Activated CD4-positive, alpha-beta T cell treated with anti-CD3 and anti-CD28 coated beads for 36 hours (primary cell): ENCODE measurements at regions not wholly inside any gene's neighbourhood (a gene's known extent, or its start where the extent isn't known, plus 50 kb on each side); places are given as distances from the start of the nearest gene placed in this dataset.

Source experiments
- ATAC-seq: fragments of 200-7000 bp; cut with Tn5 transposase; one replicate; pipeline ENCODE4 v1.10.0; 2021; ENCODE audit warnings: mild to moderate bottlenecking, moderate library complexity
- CTCF ChIA-PET: fragments of 350-600 bp; sonication (Branson Sonifier 250); formaldehyde crosslinking; loops from one replicate; lab custom pipeline; 2021; ENCODE audit warnings: antibody characterized with exemption; lab: Charles Lee
- POLR2A ChIA-PET: fragments of 350-600 bp; sonication (Branson Sonifier 250); formaldehyde crosslinking; loops from one replicate; lab custom pipeline; 2021; ENCODE audit warnings: antibody characterized with exemption, inconsistent platforms; lab: Charles Lee
- DNase-seq: peaks from one replicate; pipeline ENCODE4 v3.0.0-alpha.2; 2020
- H3K27ac Mint-ChIP-seq: one replicate; pipeline ENCODE4 v1.8.0; 2021; ENCODE audit warnings: mixed read lengths
- H3K27me3 Mint-ChIP-seq: one replicate; pipeline ENCODE4 v1.8.0; 2021; ENCODE audit warnings: mixed read lengths
- H3K36me3 Mint-ChIP-seq: one replicate; pipeline ENCODE4 v1.8.0; 2021; ENCODE audit warnings: low read depth, mixed read lengths
- H3K4me1 Mint-ChIP-seq: one replicate; pipeline ENCODE4 v1.8.0; 2021; ENCODE audit warnings: mixed read lengths
- H3K4me3 Mint-ChIP-seq: one replicate; pipeline ENCODE4 v1.8.0; 2021; ENCODE audit warnings: mild to moderate bottlenecking, moderate library complexity, mixed read lengths
- H3K9me3 Mint-ChIP-seq: one replicate; pipeline ENCODE4 v1.8.0; 2021; ENCODE audit warnings: low read depth, mixed read lengths
- intact Hi-C, 2 experiments: fragments of 100-400 bp; cut with DNase I in 1 of 2; cut with micrococcal nuclease in 1 of 2; formaldehyde crosslinking; loops; one replicate each; pipeline versions ENCODE4 v1.14.2 to v1.15.1; 2022 to 2024; cut with DNase I, micrococcal nuclease

DNA sequence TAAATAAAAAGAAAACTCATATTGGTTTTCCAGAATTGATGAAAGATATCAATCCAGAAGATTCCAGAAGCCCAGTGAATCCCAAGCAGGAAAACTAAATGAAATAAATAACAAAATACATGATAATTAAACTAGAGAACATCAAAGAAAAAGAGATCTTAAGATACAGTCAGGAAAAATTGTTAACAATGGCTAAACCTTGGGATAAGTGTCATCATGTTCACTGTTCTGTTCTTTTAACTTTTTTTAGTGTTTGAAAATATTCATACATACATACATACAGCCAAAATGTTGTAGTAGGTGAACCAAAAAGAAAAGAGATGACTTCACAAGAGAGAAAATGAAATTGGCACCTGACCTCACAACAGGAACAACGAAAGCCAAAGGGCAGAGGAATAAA, 72.2 kb upstream of the MYCN start:
- intact Hi-C loops = no loop called here
- no peaks in the 10 kb centered on the region for H3K9me3 Mint-ChIP-seq
- H3K4me1 Mint-ChIP-seq = no peaks in the 10 kb centered on the region
- H3K27me3 Mint-ChIP-seq = peaks cover 10% of the 10 kb centered on the region
- no peaks in the 10 kb centered on the region for H3K36me3 Mint-ChIP-seq
- no peak for ATAC-seq
- POLR2A ChIA-PET = no interaction called here
- CTCF ChIA-PET = no interaction called here
- no peak overlapping the region for H3K4me3 Mint-ChIP-seq
- no peak overlapping the region for H3K27ac Mint-ChIP-seq
- no peak for DNase-seq

DNA sequence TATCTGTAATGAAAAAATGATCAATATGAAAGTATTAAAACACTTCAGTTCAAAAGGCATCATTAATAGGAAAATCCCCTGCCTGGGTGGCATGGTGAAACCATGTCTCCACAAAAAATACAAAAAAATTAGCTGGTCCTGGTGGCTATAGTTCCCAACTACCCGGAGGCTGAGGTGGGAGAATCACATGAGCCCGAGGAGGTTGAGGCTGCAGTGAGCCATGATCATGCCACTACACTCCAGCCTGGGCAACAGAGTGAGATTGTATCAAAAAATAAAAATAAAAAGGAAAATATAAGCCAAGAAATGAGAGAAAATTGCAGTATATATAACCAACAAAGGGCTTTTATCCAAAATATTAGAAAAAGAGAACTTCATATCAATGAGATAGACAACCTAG, 71.6 kb upstream of the MYCN start:
- Mint-ChIP-seq H3K4me1 (no peaks in the 10 kb centered on the region), H3K9me3 (no peaks in the 10 kb centered on the region), H3K27me3 (peaks cover 10% of the 10 kb centered on the region), H3K27ac (no peak overlapping the region), H3K4me3 (no peak overlapping the region), H3K36me3 (no peaks in the 10 kb centered on the region)
- ChIA-PET CTCF (interaction anchor here (0.6 kb wide), 1 partner anchor 586 kb away, joined by 3 read pairs; no protein-coding TSS in a partner anchor), POLR2A (no interaction called here)
- intact Hi-C loops = no loop called here
- DNase-seq (no peak), ATAC-seq (no peak)

DNA sequence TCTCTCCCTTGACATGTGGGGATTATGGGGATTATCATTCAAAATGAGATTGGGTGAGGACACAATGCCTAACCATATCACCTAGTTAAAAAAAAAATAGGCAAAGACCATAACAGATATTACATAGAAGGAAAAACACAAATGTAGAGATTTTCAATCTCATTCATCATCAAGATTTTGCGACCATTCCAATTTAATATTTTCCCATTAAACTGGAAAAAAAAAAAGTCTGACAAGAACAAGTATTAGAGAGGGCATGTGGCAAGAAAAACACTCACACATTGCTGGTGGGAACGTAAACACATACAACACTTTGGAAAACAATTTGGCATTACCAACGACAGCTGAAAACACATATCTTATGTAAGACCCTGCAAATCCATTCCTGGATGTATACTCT, 71.0 kb upstream of the MYCN start:
- Mint-ChIP-seq H3K27me3 (peaks cover 10% of the 10 kb centered on the region), H3K4me3 (no peak overlapping the region), H3K9me3 (no peaks in the 10 kb centered on the region), H3K36me3 (no peaks in the 10 kb centered on the region), H3K27ac (no peak overlapping the region), H3K4me1 (no peaks in the 10 kb centered on the region)
- POLR2A ChIA-PET = no interaction called here
- CTCF ChIA-PET = no interaction called here
- intact Hi-C loops = no loop called here
- ATAC-seq = no peak
- no peak for DNase-seq

DNA sequence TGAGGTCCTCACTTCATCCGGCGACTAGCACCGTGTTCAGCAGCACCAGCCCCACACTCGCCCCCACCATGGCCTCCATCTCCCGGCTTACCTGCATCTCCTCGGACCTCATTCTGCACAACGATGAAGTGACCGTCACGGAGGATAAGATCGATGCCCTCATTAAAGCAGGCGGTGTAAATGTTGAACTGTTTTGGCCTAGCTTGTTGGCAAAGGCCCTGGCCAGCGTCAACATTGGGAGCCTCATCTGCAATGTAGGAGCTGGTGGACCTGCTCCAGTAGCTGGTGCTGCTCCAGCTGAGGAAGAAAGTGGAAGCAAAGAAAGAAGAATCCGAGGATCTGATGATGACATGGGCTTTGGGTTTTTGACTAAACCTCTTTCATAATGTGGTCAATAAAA, 70.5 kb upstream of the MYCN start:
- POLR2A ChIA-PET = no interaction called here

DNA sequence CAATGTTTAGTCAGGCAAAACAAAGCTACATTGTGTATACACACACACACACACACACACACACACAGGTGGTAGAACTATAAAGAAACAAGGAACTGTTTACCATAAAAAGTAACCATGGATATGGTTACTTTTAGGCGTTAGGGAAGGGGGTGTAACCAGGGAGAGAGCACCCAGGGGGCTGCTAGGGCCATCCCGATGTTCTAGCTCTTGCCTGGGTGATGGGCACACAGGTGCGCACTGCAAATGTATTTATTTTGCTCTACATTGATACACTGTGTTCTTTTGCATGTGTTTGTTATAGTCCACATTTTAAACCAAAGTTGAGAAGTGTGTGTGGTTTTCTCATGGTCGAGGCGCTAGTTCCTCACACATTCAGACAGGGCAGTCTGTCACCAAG, 69.8 kb upstream of the MYCN start:
- no peaks in the 10 kb centered on the region for H3K36me3 Mint-ChIP-seq
- peaks cover 8% of the 10 kb centered on the region for H3K27me3 Mint-ChIP-seq
- no peak for ATAC-seq
- CTCF ChIA-PET = interaction anchor here (0.7 to 1.1 kb wide), 2 partner anchors 15 to 48 kb away, joined by 3 to 4 read pairs; no protein-coding TSS in a partner anchor
- intact Hi-C loops = no loop called here
- no peaks in the 10 kb centered on the region for H3K9me3 Mint-ChIP-seq
- H3K4me3 Mint-ChIP-seq = no peak overlapping the region
- POLR2A ChIA-PET = no interaction called here
- H3K27ac Mint-ChIP-seq = no peak overlapping the region
- H3K4me1 Mint-ChIP-seq = no peaks in the 10 kb centered on the region
- no peak for DNase-seq

More for the DNA sequence above, 70.5 kb upstream of the MYCN start:
- Mint-ChIP-seq H3K27me3 (peaks cover 10% of the 10 kb centered on the region), H3K9me3 (no peaks in the 10 kb centered on the region), H3K36me3 (no peaks in the 10 kb centered on the region), H3K4me1 (no peaks in the 10 kb centered on the region), H3K4me3 (no peak overlapping the region), H3K27ac (no peak overlapping the region)
- intact Hi-C loops = no loop called here
- CTCF ChIA-PET = interaction anchor here (0.7 kb wide), 1 partner anchor 48 kb away, joined by 4 read pairs; no protein-coding TSS in a partner anchor
- DNase-seq (no peak), ATAC-seq (no peak)

DNA sequence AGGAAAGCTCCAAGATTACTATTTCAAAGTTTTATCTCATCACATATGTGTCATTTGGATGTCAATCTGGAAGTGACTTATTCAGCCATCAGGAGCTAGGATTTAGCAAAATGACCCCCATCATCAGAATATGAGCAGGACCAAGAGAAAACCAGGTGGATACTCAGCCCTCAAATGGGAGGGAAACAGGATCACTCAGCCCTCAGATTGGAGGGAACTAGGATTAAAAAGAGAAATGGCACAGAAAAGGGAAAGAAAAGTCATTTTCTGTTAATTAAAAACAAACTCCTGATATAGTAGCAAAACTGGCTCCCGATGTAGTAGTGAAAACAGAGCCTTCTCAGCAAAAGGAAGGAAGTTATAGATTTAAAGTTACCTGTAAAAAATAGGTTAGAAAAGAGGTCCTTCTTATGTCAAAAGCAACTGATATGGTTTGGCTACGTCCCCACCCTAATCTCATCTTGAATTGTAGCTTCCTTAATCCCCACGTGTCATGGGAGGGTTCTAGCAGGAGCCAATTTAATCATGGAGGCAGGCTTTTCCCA, 69.0 kb upstream of the MYCN start:
- H3K4me1 Mint-ChIP-seq = no peaks in the 10 kb centered on the region
- POLR2A ChIA-PET = no interaction called here
- no peak overlapping the region for H3K4me3 Mint-ChIP-seq
- H3K27me3 Mint-ChIP-seq = peaks cover 5% of the 10 kb centered on the region
- intact Hi-C loops = no loop called here
- H3K27ac Mint-ChIP-seq = no peak overlapping the region
- H3K36me3 Mint-ChIP-seq = no peaks in the 10 kb centered on the region
- CTCF ChIA-PET = interaction anchor here (1.1 kb wide), 1 partner anchor 16 kb away, joined by 3 read pairs; no protein-coding TSS in a partner anchor
- ATAC-seq = no peak
- no peaks in the 10 kb centered on the region for H3K9me3 Mint-ChIP-seq
- no peak for DNase-seq

DNA sequence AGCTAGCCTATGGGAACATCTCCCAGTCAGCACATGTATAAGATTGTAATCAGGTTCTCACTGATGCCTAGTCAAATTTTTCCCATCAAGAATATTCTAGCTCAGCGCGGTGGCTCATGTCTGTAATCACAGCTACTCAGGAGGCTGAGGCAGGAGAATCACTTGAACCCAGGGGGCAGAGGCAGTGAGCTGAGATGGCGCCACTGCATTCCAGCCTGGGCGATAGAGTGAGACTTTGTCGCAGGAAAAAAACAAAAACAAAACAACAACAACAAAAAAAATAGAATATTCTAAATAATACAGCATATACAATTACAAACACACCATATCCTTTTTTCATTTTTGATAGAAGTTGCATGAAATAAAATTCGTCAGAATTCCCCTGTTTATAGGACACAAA, 67.5 kb upstream of the MYCN start:
- ChIA-PET CTCF (no interaction called here), POLR2A (no interaction called here)
- intact Hi-C loops = no loop called here

DNA sequence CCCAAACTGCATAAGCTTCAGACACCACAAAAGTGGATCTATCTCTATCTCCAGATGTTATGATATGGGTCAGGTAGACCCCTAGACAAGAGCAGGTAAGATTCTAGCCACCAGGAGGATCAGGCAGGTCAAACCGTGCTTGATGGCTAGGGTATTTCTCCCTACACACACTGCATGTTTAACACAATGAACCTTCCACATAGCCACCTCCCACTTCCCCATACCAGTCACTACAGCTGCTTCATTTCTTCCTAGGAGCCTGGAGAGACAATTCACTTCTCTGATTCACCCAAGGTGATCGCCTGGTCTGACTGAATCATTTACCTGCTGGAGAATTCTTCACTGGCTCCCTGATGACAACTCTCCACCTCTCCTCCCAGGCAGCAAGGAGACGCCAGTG, 66.0 kb upstream of the MYCN start:
- CTCF ChIA-PET = no interaction called here
- H3K4me1 Mint-ChIP-seq = no peaks in the 10 kb centered on the region
- H3K4me3 Mint-ChIP-seq = no peak overlapping the region
- H3K27me3 Mint-ChIP-seq = peaks cover 5% of the 10 kb centered on the region
- no peaks in the 10 kb centered on the region for H3K36me3 Mint-ChIP-seq
- intact Hi-C loops = no loop called here
- DNase-seq = no peak
- ATAC-seq = no peak
- peaks cover 2% of the 10 kb centered on the region for H3K9me3 Mint-ChIP-seq
- POLR2A ChIA-PET = no interaction called here
- no peak overlapping the region for H3K27ac Mint-ChIP-seq

More for the DNA sequence above, 67.5 kb upstream of the MYCN start:
- Mint-ChIP-seq H3K4me3 (no peak overlapping the region), H3K27me3 (peaks cover 5% of the 10 kb centered on the region), H3K9me3 (peaks cover 2% of the 10 kb centered on the region), H3K4me1 (no peaks in the 10 kb centered on the region), H3K27ac (no peak overlapping the region), H3K36me3 (no peaks in the 10 kb centered on the region)
- ATAC-seq (no peak), DNase-seq (no peak)

DNA sequence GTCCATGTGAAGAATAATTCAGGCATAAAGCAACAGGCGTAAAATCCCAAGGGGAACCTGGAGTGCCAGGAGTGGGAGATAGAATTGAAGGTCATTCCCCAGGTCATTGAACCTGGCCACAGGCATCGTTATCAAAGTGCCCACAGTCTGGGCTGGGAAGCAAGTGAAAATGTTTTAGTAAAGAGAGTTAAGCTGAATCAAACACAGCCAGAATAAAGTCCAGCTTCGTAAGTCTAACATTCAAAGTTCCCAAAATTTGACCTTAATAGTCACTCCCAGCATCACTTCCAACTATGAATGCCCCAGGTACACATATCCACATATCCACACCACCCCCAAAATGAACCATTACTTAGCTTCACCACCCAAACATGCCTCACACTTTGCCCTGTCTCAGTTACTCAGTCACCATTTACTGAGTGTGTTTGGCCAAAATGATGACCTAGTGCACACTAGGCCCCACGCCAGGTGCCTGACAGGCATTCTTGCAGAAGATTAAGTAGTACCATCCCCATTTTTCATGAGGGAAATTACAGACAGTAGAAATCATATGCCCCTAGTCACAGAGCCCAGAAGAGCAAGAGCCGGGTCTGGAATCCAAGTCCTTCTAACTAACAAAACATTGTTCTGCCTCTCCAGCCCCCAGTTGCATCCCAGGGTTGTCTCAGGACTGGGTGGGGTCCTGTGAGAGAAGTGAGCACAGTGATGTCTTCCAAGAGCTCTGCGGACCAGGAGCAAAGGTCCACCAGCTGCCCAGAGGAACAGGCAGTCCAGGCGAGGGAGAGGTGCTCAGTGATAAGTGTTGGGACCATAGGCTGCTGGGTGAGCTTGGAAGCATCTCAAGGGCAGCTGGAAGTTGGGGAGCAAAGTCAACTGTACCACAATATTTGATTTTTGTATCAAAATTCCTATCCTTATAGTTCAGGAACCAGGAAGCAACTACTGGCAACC, 65.2 kb upstream of the MYCN start:
- Mint-ChIP-seq H3K27ac (no peak overlapping the region), H3K36me3 (no peaks in the 10 kb centered on the region), H3K27me3 (peaks cover 5% of the 10 kb centered on the region), H3K4me1 (no peaks in the 10 kb centered on the region), H3K4me3 (no peak overlapping the region), H3K9me3 (peaks cover 2% of the 10 kb centered on the region)
- intact Hi-C loops = no loop called here
- CTCF ChIA-PET = no interaction called here
- DNase-seq = no peak
- ATAC-seq = no peak
- POLR2A ChIA-PET = no interaction called here

DNA sequence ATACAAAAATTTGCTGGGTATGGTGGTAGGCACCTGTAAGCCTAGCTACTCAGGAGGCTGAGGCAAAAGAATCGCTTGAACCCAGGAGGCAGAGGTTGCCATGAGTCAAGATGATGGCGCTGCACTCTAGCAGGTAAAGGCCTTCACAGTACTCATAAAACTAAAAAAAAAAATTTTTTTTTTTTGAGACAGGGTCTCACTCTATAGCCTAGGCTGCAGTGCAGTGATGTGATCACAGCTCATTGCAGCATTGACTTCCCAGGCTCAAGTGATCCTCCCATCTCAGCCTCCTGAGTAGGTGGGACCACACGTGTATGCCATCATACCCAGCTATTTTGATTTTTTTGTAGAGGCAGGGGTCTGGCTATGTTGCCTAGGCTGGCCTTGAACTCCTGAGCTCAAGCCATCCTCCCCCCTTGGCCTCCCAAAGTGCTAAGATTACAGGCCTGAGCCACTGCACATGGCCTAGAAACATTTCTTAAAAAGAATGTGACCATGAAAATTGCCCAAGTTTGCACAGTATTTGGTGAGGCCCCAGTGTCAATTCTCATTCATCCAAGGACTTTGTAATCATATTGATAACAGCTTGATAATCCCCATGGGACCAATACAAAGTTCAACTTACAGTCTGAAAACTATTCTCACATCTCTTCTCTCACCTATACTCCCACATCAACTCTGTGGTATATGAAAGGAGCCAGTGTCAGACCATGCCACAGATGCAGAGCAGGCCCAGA, 64.2 kb upstream of the MYCN start:
- Mint-ChIP-seq H3K4me3 (no peak overlapping the region), H3K9me3 (peaks cover 2% of the 10 kb centered on the region), H3K27me3 (peaks cover 5% of the 10 kb centered on the region), H3K4me1 (no peaks in the 10 kb centered on the region), H3K27ac (no peak overlapping the region), H3K36me3 (no peaks in the 10 kb centered on the region)
- CTCF ChIA-PET = no interaction called here
- ATAC-seq = no peak
- DNase-seq = no peak
- intact Hi-C loops = no loop called here
- POLR2A ChIA-PET = no interaction called here

DNA sequence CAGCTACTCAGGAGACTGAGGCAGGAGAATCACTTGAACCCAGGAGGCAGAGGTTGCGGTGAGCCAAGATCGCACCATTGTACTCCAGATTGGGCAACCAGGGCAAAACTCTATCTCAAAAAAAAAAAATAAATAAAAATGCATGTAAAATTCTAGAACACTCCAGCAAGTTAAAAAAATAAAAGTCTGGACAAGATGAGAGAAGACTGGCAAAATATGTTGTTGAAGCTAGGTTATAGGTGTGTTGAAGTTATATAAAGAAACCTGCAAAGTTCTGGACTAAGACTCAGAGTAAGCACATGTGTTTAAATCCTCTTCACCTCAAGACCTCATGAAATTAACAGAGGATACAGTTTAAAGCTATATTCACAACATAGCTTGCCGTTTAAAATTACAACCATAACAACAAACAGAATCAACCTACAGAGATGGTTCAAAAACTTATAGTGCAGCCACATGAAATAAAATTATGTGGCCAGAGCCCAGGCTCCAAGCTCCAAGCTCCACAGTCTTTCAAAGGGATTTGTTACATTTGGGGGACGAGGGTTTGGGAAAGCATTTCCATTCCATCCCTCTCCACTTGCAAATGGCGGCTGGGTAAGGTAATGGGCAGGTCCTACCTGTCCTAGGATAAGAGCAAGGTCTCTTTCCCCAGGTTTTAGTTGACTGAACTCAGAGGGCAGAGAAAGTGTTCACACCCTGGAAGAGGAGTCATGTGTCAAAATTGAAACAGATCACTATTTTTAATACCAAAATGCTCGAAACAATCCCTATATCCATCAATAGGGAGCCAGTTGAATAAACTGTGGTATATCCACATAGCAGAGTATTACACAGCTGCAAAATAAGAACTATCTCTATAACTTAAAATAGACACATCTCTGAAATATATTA, 59.9 kb upstream of the MYCN start:
- Mint-ChIP-seq H3K4me3 (no peak overlapping the region), H3K27me3 (peaks cover 5% of the 10 kb centered on the region), H3K36me3 (no peaks in the 10 kb centered on the region), H3K27ac (no peak overlapping the region), H3K4me1 (no peaks in the 10 kb centered on the region), H3K9me3 (peaks cover 2% of the 10 kb centered on the region)
- ChIA-PET POLR2A (no interaction called here), CTCF (no interaction called here)
- DNase-seq (no peak), ATAC-seq (no peak)
- intact Hi-C loops = no loop called here
